MG63 (cell line): ENCODE measurements at regions not wholly inside any gene's neighbourhood (a gene's known extent, or its start where the extent isn't known, plus 50 kb on each side); places are given as distances from the start of the nearest gene placed in this dataset.

Experiments
- DNase-seq: peaks from one replicate; pipeline ENCODE4 v3.0.0-alpha.2; 2020
- H3K27me3 ChIP-seq: fragments of 250-450 bp; sonication (Bioruptor Pico); 2 replicates; pipeline ENCODE4 v1.5.1; 2020; ENCODE audit warnings: mild to moderate bottlenecking, moderate library complexity
- H3K36me3 ChIP-seq: fragments of 250-450 bp; sonication (Bioruptor Pico); 2 replicates; pipeline ENCODE4 v1.5.1; 2020; ENCODE audit warnings: mild to moderate bottlenecking, moderate library complexity
- H3K4me3 ChIP-seq: fragments of 250-450 bp; sonication (Bioruptor Pico); 2 replicates; pipeline ENCODE4 v1.5.1; 2020; ENCODE audit warnings: mild to moderate bottlenecking, moderate library complexity
- H3K9me3 ChIP-seq: fragments of 250-450 bp; sonication (Bioruptor Pico); 2 replicates; pipeline ENCODE4 v1.5.1; 2020; ENCODE audit warnings: mild to moderate bottlenecking, moderate library complexity

DNA sequence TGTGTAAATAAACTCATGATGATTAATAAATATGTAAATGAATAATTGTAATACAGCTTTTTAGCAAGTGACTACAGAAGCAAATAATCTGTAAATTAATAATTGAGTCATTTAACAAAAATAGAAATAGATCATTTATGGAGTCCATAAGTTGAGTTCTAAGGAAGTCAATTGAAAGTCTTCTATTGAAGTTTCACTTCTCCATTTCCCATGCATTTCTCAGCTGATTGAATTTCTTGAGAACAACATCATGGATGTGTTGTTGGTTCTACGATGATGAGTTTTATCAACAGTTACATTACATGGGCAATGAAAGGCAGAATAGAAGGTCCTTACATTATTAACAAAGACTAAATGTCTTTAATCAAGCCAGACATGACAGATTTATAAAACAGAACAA, 290.4 kb downstream of the MAP2K6 start:
- Histone ChIP-seq H3K36me3 (no peaks in the 10 kb centered on the region), H3K4me3 (no peak overlapping the region), H3K27me3 (no peaks in the 10 kb centered on the region), H3K9me3 (peaks cover 3% of the 10 kb centered on the region)
- DNase-seq, result no peak

DNA sequence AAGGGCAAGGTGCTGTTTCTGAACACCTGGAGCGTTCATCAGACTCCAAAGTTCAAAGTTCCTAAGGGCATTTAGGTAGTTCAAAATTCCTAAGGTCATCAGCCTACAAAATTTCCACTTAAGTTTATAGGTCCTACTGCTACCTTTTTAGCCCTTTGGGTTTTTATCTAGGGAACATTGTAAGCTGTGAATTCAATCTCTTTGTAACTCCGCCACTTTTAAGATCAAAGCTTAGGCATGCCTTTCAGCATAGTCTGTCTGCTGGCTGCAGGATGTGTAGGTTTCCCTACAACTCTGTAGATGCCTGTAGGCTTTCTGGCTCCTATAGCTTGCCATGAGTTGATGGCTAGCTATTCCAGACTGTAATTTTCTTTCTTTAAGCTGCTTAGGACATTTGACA, 291.6 kb downstream of the MAP2K6 start:
- no peak for DNase-seq

DNA sequence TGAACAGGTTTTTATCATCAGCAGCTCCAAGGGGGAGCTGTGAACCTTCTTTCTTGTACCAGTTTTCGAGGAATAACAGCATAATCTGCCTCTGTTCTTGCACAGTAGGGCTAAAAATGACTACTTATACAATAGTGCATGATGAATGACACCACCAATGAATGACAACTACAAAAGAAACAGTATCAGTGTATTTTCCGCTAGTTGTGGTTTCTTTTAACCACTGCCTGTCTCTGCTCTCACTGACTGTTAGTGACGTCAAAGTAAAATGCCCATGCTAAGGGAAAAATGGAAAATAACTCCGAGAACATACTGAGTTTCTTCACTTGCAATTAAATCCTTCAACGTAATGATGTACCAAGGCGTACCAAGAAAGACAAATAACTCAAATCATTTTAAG, 294.9 kb downstream of the MAP2K6 start:
- no peaks in the 10 kb centered on the region for H3K36me3 ChIP-seq
- no peak for DNase-seq
- no peak overlapping the region for H3K4me3 ChIP-seq
- H3K9me3 ChIP-seq, result no peaks in the 10 kb centered on the region; the same call in 1 of the 2 replicates
- no peaks in the 10 kb centered on the region for H3K27me3 ChIP-seq

More for the DNA sequence above, 291.6 kb downstream of the MAP2K6 start:
- no peaks in the 10 kb centered on the region; the same call in 1 of the 2 replicates for H3K9me3 ChIP-seq
- H3K27me3 ChIP-seq, result no peaks in the 10 kb centered on the region
- H3K4me3 ChIP-seq, result no peak overlapping the region
- H3K36me3 ChIP-seq, result no peaks in the 10 kb centered on the region

DNA sequence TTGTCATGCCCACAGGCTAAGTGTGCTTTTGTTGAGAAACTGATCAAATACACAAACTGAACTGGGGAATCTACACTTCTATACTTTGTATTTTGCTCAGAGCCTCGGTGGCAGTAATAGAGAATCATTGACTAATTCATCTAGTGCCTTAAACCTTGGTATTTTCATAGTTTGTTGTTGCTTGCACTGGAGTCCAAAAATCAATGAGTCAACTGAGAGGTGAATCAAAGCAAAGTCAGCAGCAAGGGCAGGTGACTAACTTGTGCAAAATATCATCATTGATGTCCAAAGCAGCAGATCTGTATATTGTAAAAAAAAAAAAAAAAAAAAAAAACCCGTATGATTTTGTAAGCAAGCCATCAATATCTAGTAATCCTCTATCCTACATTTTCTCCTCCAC, 296.4 kb downstream of the MAP2K6 start:
- no peaks in the 10 kb centered on the region for H3K36me3 ChIP-seq
- no peaks in the 10 kb centered on the region; the same call in 1 of the 2 replicates for H3K9me3 ChIP-seq
- DNase-seq, result no peak
- H3K27me3 ChIP-seq, result no peaks in the 10 kb centered on the region
- no peak overlapping the region for H3K4me3 ChIP-seq

DNA sequence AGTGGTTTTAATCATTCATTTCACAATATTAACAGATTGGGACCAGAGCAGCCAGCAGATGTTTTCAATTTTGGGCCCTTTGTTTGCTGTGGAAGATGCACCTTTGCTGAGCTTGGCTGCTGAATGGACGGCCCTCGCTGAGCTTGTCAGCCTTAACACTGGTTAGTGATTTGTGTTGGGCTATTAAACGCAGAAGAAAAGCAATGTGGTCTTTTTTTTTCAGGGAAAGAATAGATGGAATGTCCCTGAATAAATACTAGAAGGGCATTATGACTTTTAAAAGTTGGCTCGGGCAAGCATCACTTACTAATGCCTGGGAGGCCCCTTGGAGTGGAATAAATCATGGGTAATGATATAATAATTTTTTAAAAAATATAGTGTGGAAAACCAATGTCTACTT, 297.0 kb downstream of the MAP2K6 start:
- no peaks in the 10 kb centered on the region for H3K36me3 ChIP-seq

DNA sequence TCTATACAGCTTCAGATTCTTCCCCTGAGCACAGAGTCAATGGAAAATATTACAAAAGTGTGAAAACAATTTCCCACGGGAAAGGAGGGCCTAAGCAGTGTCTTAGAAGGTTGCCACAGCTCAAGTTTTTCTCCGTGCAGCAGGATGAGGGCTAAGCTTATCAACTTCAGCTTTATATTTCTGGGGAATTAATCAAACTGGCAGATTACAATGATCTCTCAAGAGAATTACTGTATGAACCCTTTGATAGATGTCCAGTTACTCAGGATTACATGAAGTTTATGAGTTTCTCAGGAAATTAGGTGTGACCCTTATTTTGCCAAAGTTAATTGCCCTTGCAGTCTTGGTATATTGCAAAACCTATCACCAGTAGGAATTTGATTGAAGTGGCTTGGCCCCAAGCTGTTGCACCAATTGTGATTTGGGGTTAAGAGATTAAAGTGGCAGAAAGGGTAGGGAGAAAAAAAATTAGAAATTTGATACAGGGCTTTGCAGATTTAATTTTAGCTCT, 298.4 kb downstream of the MAP2K6 start:
- no peak overlapping the region for H3K4me3 ChIP-seq
- no peaks in the 10 kb centered on the region for H3K27me3 ChIP-seq
- DNase-seq, result no peak

More for the DNA sequence above, 297.0 kb downstream of the MAP2K6 start:
- Histone ChIP-seq H3K9me3 (no peaks in the 10 kb centered on the region; the same call in 1 of the 2 replicates), H3K4me3 (no peak overlapping the region), H3K27me3 (no peaks in the 10 kb centered on the region)
- DNase-seq, result no peak

DNA sequence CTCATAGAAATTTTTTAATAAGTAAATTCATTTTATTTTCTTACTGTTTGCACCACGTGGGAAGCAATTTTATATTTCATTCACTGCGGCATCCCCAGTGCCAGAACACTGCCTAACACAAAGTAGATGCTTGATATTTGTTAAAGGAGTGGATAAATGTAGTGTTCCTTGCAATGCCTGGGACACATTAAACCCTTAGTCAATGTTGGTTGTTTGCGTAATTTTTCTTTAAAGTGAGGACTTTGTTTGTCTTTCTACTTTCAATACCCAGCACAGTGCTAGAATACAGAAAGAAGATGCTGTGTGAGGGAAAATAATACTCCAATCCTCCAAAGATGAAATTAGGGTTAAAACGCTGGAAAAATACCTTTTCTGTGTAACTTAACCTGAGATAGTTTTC, 299.3 kb downstream of the MAP2K6 start:
- no peaks in the 10 kb centered on the region; the same call in 1 of the 2 replicates for H3K9me3 ChIP-seq
- DNase-seq, result no peak
- H3K36me3 ChIP-seq, result no peaks in the 10 kb centered on the region
- no peak overlapping the region for H3K4me3 ChIP-seq
- no peaks in the 10 kb centered on the region for H3K27me3 ChIP-seq

More for the DNA sequence above, 298.4 kb downstream of the MAP2K6 start:
- no peaks in the 10 kb centered on the region for H3K36me3 ChIP-seq
- H3K9me3 ChIP-seq, result no peaks in the 10 kb centered on the region; the same call in 1 of the 2 replicates

DNA sequence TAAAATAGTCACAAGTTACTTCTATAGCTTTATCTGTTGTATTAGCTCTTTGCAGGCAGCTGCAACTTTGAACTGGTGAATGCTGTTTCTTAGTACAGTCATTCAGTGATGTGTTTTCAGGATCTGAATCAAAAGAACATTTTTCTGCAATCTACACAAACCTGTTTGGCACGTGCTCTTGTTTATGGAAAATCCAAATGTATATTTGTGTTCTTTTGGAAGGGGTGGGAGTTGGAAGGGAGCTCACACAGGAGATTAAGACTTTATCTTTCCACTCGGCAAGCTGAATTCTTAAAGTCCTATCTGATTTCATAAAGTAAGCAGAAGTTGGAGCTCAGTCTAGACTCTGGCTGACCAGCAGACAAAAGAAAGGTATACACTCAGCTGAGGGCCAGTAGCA, 300.2 kb downstream of the MAP2K6 start:
- H3K4me3 ChIP-seq, result no peak overlapping the region
- peak; percentile 16 for DNase-seq
- no peaks in the 10 kb centered on the region for H3K9me3 ChIP-seq
- no peaks in the 10 kb centered on the region for H3K36me3 ChIP-seq
- H3K27me3 ChIP-seq, result no peaks in the 10 kb centered on the region

DNA sequence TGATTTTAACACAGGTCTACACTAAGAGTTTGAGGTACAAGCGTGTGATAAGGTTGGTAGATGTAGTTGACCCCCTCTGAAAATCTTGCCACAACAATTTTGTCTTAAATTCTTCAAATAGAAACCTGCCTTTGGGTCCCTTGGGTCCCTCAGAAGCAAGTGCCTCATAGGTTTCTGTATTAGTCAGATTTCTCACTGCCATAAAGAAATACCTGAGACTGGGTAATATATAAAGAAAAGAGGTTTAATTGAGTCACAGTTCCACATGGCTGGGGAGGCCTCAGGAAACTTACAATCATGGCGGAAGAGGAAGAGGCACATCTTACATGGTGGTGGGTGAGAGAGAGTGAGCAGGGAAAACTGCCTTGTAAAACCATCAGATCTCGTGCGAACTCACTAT, 301.2 kb downstream of the MAP2K6 start:
- Histone ChIP-seq H3K27me3 (no peaks in the 10 kb centered on the region), H3K9me3 (no peaks in the 10 kb centered on the region), H3K4me3 (no peak overlapping the region), H3K36me3 (no peaks in the 10 kb centered on the region)
- DNase-seq, result no peak

DNA sequence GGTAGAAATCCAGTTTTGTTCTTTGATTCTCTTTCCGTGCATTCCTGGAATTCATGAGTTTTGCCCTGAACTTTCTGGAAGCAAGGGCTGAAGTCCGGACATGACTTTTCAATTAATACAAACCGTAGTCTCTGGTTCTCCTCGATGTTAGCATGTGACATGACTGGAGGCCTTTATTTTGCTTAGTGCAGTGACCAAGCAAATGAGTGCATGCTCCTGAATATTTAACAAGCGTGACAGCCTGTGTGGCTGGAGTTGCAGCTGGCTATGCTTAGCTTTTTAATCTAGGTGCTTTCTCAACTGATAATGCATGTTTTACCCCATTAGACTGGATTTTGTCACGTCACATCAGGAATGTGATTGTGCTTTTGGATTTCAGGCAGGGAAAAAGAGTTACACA, 302.1 kb downstream of the MAP2K6 start:
- Histone ChIP-seq H3K9me3 (no peaks in the 10 kb centered on the region), H3K27me3 (no peaks in the 10 kb centered on the region), H3K4me3 (no peak overlapping the region), H3K36me3 (no peaks in the 10 kb centered on the region)
- DNase-seq, result no peak

DNA sequence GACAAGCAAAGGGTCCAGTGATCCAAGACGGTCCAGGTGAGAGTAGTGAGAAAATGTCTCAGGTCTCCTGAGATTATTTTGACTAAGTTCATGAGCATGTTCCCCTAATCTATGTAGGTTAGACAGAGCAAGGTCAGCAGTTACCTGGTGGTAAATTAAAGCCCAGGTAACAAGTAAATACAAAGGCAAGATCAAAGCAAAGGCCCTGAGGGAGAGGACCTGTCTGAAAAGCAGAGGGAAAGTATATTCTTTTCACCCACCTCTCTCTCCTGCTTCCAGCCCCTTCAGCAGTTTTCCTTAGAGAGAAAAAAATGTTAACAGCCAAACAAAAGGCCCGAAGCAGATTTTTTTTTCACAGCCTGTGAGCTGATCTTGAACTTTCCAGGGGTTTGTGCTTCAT, 302.7 kb downstream of the MAP2K6 start:
- DNase-seq, result no peak
- no peaks in the 10 kb centered on the region for H3K27me3 ChIP-seq
- H3K36me3 ChIP-seq, result no peaks in the 10 kb centered on the region
- H3K4me3 ChIP-seq, result no peak overlapping the region
- no peaks in the 10 kb centered on the region for H3K9me3 ChIP-seq

DNA sequence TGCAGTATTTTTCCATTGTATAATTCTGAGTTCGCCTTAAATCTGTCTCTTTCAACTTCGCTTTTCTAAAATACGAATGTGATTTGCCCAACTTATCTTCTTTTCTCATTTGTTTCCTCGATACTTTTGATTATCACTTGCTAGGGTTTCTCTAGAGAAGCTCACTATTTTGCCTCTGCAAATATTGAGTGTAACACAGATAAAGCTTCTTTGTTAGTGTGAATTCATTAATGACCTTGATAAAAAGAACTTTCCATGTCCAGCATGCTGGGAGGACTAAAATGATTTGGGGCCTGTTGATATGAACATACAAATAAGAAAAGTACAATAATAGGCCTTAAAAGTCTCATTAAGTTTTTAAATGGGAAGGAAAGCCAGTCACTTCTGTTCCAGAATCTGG, 303.3 kb downstream of the MAP2K6 start:
- no peaks in the 10 kb centered on the region for H3K36me3 ChIP-seq
- no peaks in the 10 kb centered on the region for H3K27me3 ChIP-seq
- no peaks in the 10 kb centered on the region for H3K9me3 ChIP-seq
- DNase-seq, result no peak
- no peak overlapping the region for H3K4me3 ChIP-seq

DNA sequence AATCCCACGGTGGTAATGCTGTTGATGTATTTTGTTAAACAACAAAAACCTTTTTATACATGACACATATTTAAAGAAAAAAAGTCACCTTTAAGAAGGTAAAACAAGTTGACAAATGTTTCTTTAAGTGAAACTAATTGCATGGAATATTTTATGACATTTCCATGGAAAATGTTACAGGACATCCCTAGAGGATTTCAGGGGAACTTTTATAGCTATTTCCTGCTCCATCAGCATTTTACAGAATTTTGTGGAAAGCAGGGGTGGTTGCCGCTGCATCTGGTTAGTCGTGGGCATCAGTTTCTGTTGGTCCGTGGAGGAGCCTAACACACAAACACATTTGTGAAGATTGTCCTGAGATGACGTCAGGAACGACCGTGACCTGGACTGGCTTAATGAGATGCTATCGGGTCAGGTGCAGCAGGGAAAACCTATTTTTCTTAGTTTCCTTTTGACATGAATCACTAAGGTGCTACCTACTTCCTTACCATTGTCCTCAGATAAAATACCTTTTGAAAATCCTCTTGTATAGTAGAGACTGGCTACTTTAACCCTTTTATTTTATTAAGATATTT, 305.1 kb downstream of the MAP2K6 start:
- Histone ChIP-seq H3K27me3 (no peaks in the 10 kb centered on the region), H3K9me3 (no peaks in the 10 kb centered on the region), H3K36me3 (no peaks in the 10 kb centered on the region), H3K4me3 (no peak overlapping the region)
- no peak for DNase-seq

DNA sequence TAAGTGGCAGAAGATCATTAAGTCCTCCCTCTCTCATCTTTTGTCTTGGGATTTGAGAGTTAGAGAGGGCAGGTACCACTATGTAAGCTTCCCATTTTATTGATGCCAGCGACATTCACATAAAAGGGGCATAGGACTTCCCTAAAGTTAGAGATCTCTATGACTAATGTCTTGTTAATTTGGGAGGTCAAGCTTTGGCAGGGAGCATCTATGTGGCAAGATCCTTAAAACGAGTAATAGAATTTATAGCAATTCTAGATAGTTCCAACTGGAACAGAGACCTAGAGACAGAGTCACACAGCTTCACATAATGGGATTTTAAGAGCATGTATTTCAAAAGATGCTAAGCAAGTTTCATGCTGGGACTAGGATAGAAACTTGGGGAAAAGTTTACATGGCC, 308.0 kb downstream of the MAP2K6 start:
- H3K27me3 ChIP-seq, result no peaks in the 10 kb centered on the region
- no peak for DNase-seq
- H3K9me3 ChIP-seq, result no peaks in the 10 kb centered on the region
- H3K36me3 ChIP-seq, result no peaks in the 10 kb centered on the region
- no peak overlapping the region for H3K4me3 ChIP-seq

DNA sequence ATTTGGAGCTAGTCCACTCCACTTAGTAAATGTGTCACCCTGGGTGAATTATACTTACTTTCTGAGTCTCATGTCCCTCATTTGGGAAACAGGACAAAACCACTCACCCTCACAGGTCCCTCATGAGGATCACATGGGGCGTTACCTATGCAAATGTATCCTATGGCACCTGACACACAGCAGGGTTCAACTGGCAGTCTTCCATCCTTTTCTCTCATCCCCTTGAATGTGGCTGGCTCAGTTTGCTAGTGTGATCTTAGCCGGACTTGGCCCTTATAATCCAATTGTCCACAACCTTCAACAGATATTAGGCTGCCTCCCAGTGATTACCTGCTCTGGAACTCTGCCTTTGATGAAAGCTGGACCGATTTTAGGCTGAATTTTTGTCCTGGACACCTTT, 308.8 kb downstream of the MAP2K6 start:
- Histone ChIP-seq H3K36me3 (no peaks in the 10 kb centered on the region), H3K4me3 (no peak overlapping the region), H3K9me3 (no peaks in the 10 kb centered on the region), H3K27me3 (no peaks in the 10 kb centered on the region)
- no peak for DNase-seq

DNA sequence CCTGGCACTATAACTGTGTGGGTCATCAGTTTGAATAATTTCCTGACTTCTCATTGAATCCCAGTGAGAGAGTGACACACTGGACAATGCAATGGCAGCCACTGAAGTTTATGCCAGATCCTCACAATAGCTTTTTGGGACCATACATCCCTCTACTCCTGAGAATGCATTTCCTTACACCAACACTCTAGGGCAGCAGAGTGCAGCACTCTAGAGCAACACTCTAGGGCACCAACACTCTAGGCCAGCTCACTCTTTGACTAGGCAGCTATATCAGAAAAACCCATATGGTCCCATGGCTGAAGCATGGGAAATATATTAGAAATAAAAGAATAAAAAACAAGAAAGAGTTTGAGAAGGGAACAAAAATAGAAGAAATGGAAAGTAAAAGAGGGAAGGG, 309.2 kb downstream of the MAP2K6 start:
- no peaks in the 10 kb centered on the region for H3K9me3 ChIP-seq
- H3K36me3 ChIP-seq, result no peaks in the 10 kb centered on the region
- no peaks in the 10 kb centered on the region for H3K27me3 ChIP-seq
- H3K4me3 ChIP-seq, result no peak overlapping the region
- no peak for DNase-seq

DNA sequence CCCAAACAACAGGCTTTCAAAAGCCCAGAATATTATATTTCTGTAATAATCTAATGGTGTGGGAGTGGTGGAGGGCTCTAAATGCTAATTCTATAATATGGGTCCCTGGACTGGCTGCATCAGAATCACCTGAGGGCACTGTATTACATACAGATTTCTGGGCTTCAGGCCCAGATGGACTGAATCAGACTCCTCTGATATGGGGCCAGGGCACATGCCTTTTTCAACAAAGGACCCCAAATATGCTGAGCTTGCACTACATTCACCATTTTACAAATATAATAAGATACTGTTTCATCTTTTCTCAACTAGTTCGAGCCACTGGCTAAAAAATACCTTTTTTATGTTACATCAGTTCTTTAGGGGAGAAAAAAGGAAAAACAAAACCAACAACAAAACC, 309.7 kb downstream of the MAP2K6 start:
- no peaks in the 10 kb centered on the region for H3K9me3 ChIP-seq
- H3K27me3 ChIP-seq, result no peaks in the 10 kb centered on the region
- H3K4me3 ChIP-seq, result no peak overlapping the region
- DNase-seq, result peak; percentile 50
- no peaks in the 10 kb centered on the region for H3K36me3 ChIP-seq

DNA sequence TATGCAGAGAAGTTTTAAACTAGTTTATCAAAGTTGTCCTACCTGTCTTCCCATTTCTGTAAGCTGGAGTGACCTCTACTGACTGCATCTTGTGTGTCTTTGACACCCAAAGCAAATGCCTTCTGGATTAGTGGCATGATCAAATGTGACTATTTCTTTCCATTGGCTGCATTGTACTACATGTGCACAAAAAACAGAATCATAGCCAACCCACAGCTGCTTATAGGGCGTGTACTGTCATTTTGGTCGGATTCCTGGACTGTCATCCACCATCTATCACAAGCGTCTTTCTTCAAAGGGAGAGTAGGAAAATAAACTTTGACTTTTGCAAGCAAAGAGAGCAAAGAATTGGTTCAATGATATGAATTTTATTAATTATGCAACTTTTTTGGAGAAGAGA, 310.6 kb downstream of the MAP2K6 start:
- Histone ChIP-seq H3K27me3 (no peaks in the 10 kb centered on the region), H3K4me3 (no peak overlapping the region), H3K9me3 (no peaks in the 10 kb centered on the region), H3K36me3 (no peaks in the 10 kb centered on the region)
- no peak for DNase-seq

DNA sequence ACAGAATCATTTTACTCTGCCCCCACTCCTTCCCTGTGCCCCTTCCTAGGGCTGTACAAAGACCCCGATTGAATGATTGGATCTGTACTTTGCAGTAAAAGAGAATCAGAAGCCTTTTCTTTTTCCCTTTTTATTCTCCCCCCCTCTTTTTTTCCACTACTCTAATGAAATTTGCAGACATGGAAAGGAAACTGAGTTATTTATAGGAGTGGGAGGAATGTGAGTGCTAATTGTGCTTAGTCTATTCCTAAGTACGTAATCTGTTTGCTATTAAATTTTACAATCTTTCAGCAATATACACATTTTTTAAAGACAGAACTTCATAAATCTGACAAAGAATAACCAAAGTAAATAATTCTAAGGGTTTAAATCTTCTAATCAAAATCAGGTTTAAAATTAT, 314.3 kb downstream of the MAP2K6 start:
- H3K4me3 ChIP-seq, result no peak overlapping the region
- no peaks in the 10 kb centered on the region for H3K9me3 ChIP-seq
- no peaks in the 10 kb centered on the region for H3K36me3 ChIP-seq
- H3K27me3 ChIP-seq, result no peaks in the 10 kb centered on the region
- DNase-seq, result no peak
